SJCRH30 (cell line): ENCODE measurements at regions not wholly inside any gene's neighbourhood (a gene's known extent, or its start where the extent isn't known, plus 50 kb on each side); places are given as distances from the start of the nearest gene placed in this dataset.

Experiments used
- DNase-seq, 2 experiments: peaks; one replicate each; pipeline ENCODE4 v3.0.0-alpha.2; 2015 to 2020
- H3K27ac ChIP-seq: fragments of 250-450 bp; sonication (Bioruptor Pico); 2 replicates; pipeline ENCODE4 v1.5.1; 2020; ENCODE audit warnings: mild to moderate bottlenecking, moderate library complexity
- H3K27me3 ChIP-seq: fragments of 250-450 bp; sonication (Bioruptor Pico); 2 replicates; pipeline ENCODE4 v1.5.1; 2020; ENCODE audit warnings: mild to moderate bottlenecking, moderate library complexity
- H3K36me3 ChIP-seq: fragments of 250-450 bp; sonication (Bioruptor Pico); 2 replicates; pipeline ENCODE4 v1.5.1; 2020; ENCODE audit warnings: mild to moderate bottlenecking, moderate library complexity
- H3K4me1 ChIP-seq: fragments of 250-450 bp; sonication (Bioruptor Pico); 2 replicates; pipeline ENCODE4 v1.5.1; 2020; ENCODE audit warnings: mild to moderate bottlenecking, moderate library complexity
- H3K4me3 ChIP-seq: fragments of 250-450 bp; sonication (Bioruptor Pico); 2 replicates; pipeline ENCODE4 v1.5.1; 2020; ENCODE audit warnings: mild to moderate bottlenecking, moderate library complexity
- H3K9me3 ChIP-seq: fragments of 250-450 bp; sonication (Bioruptor Pico); replicated peaks from 2 replicates; pipeline ENCODE4 v1.5.1; 2020; ENCODE audit warnings: mild to moderate bottlenecking, moderate library complexity

GRCh38 chrX:149069899-149070298, 435.2 kb downstream of the IDS start:
- H3K4me1 ChIP-seq: no peaks in the 10 kb centered on the region
- H3K36me3 ChIP-seq: no peaks in the 10 kb centered on the region
- no peak overlapping the region for H3K27ac ChIP-seq
- H3K27me3 ChIP-seq: no peaks in the 10 kb centered on the region
- no peak overlapping the region for H3K4me3 ChIP-seq
- no peaks in the 10 kb centered on the region for H3K9me3 ChIP-seq
- no peak for DNase-seq

DNA sequence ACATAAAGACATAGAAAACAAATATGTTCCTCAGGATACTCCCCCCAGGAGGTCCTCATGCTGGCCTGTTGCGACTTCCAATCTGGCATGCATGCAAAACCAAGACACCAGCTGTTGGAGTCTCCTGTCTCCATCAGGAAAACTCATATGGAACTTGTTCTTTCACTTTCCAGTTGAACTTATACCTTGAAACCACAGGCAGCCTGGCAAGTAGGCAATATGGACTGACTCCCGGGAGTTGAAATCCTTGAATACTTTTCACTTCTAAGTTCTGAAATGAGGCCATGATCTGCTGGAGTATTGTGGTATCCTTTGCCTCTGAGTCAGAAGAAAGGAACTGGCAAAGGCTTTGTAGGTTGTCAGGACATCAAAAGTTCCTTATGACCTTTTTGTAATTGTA, 444.2 kb downstream of the IDS start:
- Histone ChIP-seq H3K27me3 (no peaks in the 10 kb centered on the region), H3K4me3 (no peak overlapping the region), H3K9me3 (no peaks in the 10 kb centered on the region), H3K27ac (no peak overlapping the region), H3K36me3 (no peaks in the 10 kb centered on the region), H3K4me1 (no peaks in the 10 kb centered on the region)
- no peak for DNase-seq
